Posterior cingulate gyrus (tissue), 11 donors: ENCODE measurements at regions not wholly inside any gene's neighbourhood (a gene's known extent, or its start where the extent isn't known, plus 50 kb on each side); places are given as distances from the start of the nearest gene placed in this dataset.
"Not testable (repeated sequence)": the region's sequence is repeated elsewhere in the genome, so short reads cannot be mapped to it uniquely, and the experiment has no call there.

Source experiments
- DNase-seq, 10 donors: peaks; one replicate each; pipeline versions ENCODE4 v3.0.0 to v3.0.0-alpha.2; 2020 to 2021; ENCODE audit warnings: mixed read lengths in 3 of 10
- intact Hi-C: fragments of 100-400 bp; cut with DNase I; formaldehyde crosslinking; loops from one replicate; pipeline ENCODE4 v1.15.1; 2023

- DNase-seq = peak in 1 of 10 donors; percentile 55
- intact Hi-C loops = no loop called here
Observed at GRCh38 chr1:73327180-73327793, 870.7 kb downstream of the LRRIQ3 start.

- intact Hi-C loops = no loop called here
- peak in 2 of 10 donors; percentile 32 to 38 for DNase-seq
Observed at GRCh38 chr1:73326663-73327062, 871.3 kb downstream of the LRRIQ3 start.

DNA sequence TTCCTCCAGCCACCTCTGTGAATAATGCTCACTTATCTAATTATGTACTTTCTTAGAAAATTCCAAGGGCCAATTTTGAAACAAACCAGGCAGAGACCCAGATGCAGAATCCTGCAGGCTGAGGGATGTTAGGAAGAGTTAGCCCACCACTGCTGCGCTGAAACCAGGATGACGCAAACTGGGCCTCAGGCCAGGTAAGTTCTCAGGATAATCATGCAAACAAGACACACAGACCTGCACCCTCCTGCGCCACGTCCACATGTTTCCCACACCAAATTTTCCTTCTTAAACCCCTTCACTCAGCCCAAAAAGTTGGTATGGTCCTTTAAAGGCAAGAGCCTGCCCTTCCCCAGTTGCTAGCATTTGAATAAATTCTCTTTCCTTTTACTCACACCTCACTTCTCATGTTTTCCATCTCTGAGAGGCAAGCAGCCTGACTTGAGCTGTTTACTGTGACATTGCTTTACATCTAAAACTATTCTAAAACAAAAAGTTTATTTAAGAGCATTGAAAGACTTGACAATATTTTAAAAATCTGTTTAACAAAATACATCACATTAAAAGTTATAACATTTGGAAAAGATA, 887.1 kb downstream of the LRRIQ3 start:
- intact Hi-C loops = no loop called here
- DNase-seq = no peak

DNA sequence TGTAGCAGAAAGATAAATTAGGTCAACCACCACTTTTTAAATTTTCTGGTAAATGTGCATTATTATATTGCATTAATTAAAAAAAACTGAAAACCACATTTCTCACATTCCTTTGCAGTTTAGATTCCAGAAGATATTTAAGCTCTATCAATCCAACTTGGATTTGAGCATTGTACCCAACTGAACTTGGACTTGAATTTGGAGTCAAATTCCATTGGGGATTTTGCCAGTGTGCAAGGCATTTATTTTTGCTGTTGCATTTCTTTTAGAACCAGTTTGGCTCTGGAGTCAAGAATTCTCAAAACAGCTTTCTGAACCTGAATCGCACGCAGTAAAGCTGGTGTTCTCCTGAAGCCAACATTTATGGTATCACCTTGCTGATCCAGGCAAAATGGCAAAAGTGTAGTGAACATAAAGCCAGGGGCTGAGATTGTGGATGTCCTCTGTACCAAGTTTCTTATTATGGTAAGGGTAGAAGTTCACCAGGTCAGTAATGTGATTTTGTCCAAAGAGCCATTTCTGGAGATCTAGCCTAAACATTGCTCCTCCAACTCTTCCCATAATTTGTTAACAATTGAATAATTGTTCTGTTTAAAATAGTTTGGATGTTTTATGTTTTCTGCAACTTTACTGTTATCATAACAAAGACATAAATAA, 890.9 kb downstream of the LRRIQ3 start:
- intact Hi-C loops = no loop called here
- no peak for DNase-seq

- intact Hi-C loops = no loop called here
- no peak for DNase-seq
Observed at GRCh38 chr1:73273886-73274285, 924.1 kb downstream of the LRRIQ3 start.

GRCh38 chr1:73245196-73245595, 952.8 kb downstream of the LRRIQ3 start:
- intact Hi-C loops, DNase-seq: not testable (repeated sequence)

- intact Hi-C loops = no loop called here
- DNase-seq = no peak
Observed at GRCh38 chr1:73218995-73219546, 936.7 kb upstream of the NEGR1 start.

DNA sequence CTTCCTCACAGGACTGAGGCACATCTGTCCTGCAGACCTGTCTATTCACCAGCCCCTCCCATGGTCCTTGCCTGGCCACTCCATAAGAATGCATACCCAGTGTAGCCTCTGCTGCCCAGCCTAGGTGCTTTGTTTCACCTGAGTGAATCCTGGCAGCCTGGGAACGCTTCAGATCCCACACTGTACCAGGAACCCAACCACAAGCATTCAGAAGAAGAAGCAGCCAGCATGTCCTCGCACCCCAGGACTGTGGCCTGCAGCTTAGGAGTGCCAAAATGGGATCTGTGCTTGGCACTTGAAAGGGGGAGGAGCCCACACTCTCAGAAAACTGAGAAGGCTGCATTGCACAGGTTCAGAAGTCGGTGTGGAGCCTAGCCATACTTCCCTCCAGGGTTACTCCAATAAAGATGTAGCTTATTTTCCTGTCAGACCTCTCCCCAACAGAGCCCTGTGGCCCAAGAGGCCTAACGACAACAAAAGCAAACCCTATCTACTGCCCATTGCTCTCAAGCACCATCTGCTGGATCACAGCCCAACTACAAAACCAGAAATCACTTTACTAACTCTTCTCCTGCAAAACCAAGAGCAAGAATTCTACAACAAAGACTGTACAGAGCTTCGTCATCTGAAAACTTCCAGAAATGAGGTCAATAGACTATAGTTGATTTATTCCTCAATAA, 923.1 kb upstream of the NEGR1 start:
- intact Hi-C loops = no loop called here
- peak in 1 of 10 donors; percentile 55 for DNase-seq

GRCh38 chr1:73197972-73198371, 915.6 kb upstream of the NEGR1 start:
- intact Hi-C loops = no loop called here
- no peak for DNase-seq

- DNase-seq = no peak
- intact Hi-C loops = no loop called here
Observed at GRCh38 chr1:73194965-73195364, 912.6 kb upstream of the NEGR1 start.

DNA sequence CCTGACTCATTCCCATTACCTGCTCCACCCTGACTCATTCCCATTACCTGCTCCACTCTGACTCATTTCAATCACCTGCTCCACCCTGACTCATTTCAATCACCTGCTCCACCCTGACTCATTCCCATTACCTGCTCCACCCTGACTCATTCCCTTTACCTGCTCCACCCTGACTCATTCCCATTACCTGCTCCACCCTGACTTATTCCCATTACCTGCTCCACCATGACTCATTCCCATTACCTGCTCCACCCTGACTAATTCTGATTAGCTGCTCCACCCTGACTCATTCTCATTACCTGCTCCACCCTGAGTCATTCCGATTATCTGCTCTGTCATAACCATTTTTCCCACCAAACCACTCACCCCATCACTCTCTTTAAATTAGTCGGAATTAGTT, 901.2 kb upstream of the NEGR1 start:
- intact Hi-C loops, DNase-seq: not testable (repeated sequence)

GRCh38 chr1:73181190-73181540, 898.8 kb upstream of the NEGR1 start:
- intact Hi-C loops = no loop called here

GRCh38 chr1:73180397-73181189, 898.3 kb upstream of the NEGR1 start:
- intact Hi-C loops = no loop called here

More at GRCh38 chr1:73181190-73181540, 898.8 kb upstream of the NEGR1 start:
- peak in 1 of 10 donors; percentile 70 for DNase-seq

DNA sequence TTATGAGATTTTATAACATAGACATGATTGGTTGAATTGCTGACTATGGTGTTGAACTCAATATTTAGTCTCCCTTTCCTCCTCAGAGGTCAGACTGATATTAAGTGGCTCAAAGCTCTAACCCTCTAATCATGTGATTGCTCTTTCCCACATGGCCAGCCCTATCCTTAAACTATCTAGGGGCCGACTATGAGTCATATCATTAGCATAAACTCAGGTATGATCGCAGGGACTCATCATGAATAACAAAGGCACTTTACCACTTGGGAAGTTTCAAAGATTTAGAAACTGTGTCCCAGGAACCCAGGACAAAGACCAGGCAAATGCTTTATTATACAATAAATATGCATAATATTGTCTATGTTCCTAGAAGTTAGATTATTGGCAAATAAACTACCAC, 894.6 kb upstream of the NEGR1 start:
- intact Hi-C loops = no loop called here
- DNase-seq = no peak

More at GRCh38 chr1:73180397-73181189, 898.3 kb upstream of the NEGR1 start:
- DNase-seq = peak in 1 of 10 donors; percentile 72

DNA sequence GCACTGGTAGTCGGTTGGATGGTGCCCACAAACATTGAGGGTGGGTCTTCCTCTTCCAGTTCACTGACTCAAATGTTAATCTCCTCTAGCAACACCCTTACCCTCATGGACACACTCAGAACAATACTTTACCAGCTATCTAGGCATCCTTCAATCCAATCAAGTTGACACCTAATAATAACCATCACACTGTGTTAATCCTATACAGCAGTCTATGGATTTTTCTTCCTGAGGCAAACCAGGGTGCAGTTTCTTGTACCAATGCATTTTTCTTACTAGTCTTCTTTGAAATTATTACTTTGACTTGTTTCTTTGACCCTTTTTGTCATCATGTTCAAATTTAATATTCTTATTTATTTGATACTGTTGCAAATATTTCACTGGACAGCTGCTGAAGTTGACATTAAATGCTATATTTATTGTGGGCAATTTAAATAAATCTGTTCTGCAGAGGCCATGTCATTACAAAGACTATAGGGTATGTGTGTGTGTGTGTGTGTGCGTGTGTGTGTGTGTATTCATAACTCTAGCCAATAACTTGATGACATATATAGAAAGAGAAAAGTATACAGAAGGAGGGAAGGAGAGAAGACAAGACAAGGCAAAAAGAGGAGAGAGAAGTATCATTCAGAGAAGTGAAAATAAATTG, 884.8 kb upstream of the NEGR1 start:
- no peak for DNase-seq
- intact Hi-C loops = no loop called here

- intact Hi-C loops = no loop called here
- no peak for DNase-seq
Observed at GRCh38 chr1:73162564-73162963, 880.2 kb upstream of the NEGR1 start.

GRCh38 chr1:73161418-73161817, 879.1 kb upstream of the NEGR1 start:
- no peak for DNase-seq
- intact Hi-C loops = no loop called here

DNA sequence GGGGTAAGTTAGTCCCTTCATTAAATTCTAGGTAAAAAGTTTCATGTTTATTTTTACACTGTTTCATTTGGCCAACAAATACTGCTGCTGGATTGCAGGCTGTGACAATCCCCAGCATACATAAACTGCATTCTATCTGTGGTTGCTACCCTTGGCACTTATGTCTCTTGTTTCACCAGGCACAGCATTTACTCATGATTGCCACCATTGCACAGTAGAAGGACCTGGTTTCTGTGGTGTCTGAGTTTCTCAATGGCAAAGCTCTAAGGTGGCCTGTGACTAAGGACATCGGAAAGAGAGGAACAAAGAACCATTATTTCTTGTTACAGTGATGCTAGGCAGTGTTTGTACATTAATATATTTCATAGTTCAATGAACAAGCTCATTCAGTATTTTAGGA, 878.4 kb upstream of the NEGR1 start:
- intact Hi-C loops = no loop called here
- no peak for DNase-seq

DNA sequence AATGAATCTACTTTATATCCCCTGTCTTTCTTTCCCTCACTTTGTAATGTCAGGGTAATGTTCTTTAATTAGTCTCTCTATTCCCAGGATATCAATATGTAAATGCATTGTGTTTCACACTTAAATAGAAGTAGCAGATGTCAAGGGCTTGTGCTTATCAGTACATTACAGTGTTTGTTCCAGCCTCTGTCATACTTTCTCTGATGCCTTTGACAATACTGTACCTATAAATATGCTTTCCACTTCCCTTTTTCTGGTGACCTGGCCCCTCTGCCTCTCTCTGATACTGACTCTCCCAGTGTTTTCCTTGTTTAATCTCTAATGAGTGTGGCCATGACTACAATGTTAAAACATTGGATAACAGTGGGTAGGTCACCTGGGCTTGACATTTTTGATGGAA, 862.0 kb upstream of the NEGR1 start:
- intact Hi-C loops = no loop called here
- no peak for DNase-seq

DNA sequence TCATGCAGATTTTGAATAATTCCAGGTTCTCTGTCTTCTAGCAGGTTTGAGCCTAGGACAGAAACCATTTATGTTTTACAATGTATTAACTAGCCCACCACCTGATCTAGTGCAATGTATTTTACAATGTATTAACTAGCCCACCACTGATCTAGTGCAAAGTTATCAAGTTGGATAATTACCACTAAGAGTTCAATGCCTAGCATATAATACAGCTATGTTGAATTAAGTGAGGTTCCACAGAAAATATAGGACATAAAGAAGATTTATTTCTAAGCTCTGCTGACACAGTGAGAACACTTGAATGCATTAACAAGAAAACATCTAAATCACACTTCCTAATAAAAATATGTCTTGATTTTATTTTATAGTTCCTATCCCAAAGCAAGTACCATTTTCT, 854.6 kb upstream of the NEGR1 start:
- DNase-seq = no peak
- intact Hi-C loops = no loop called here
